ENCODE measurements at regions not wholly inside any gene's neighbourhood (a gene's known extent, or its start where the extent isn't known, plus 50 kb on each side); places are given as distances from the start of the nearest gene placed in this dataset.

DNA sequence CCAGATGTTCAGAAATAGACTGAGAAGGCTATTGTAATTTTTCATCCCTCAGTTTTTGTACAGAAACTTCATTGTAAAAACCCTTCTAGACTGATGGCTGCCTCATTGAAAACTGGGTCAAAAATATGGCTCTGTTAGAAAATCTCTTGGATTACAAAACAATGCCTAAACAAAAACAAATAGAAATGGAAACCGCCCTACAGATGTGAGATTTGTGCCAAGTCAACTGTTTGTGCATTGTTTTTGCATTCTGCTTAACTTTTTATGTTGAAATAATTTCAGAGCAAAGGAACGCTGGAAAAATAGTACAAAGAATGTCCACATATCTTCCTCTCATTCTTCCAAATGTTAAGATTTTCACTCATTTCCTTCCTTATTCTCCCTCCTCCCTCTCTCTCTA is 425.1 kb downstream of the FOXA2 start:
- H3K36me3 ChIP-seq (ENCODE audit: control insufficient read depth, insufficient read depth, low read length) = no peaks in the 10 kb centered on the region
- no peaks in the 10 kb centered on the region for H3K27me3 ChIP-seq (replicated peaks; ENCODE audit: control insufficient read depth, insufficient read depth, low read length)
- TF ChIP-seq, protein P1, sequence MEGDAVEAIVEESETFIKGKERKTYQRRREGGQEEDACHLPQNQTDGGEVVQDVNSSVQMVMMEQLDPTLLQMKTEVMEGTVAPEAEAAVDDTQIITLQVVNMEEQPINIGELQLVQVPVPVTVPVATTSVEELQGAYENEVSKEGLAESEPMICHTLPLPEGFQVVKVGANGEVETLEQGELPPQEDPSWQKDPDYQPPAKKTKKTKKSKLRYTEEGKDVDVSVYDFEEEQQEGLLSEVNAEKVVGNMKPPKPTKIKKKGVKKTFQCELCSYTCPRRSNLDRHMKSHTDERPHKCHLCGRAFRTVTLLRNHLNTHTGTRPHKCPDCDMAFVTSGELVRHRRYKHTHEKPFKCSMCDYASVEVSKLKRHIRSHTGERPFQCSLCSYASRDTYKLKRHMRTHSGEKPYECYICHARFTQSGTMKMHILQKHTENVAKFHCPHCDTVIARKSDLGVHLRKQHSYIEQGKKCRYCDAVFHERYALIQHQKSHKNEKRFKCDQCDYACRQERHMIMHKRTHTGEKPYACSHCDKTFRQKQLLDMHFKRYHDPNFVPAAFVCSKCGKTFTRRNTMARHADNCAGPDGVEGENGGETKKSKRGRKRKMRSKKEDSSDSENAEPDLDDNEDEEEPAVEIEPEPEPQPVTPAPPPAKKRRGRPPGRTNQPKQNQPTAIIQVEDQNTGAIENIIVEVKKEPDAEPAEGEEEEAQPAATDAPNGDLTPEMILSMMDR (IDR thresholded peaks at IDR 0.05; ENCODE audit: insufficient read depth, low read length, poor library complexity, severe bottlenecking) = no peak
- DNase-seq (ENCODE audit: extremely low read depth, insufficient read length) = no peak
- no peak overlapping the region for H3K4me3 ChIP-seq (replicated peaks; ENCODE audit: low read depth, low read length)

DNA sequence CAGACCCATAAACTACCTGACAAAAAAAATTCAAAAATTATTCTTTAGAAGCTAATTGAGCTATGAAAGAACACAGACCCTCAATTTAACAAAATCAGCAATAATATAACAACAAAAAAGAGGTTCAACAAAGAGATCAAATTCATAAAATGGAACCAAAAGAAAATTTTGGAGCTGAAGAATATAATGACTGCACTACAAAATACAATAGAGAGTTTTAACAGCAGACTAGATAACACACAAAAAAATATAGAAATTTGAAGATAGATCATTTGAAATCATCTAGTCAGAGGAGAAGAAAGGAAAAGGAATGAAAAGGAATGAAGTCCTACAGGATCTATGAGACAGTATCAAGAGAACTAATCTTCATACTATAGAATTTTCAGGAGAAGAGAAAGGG is 422.1 kb downstream of the PAX1 start:
- Histone ChIP-seq H3K27me3 (replicated peaks; ENCODE audit: control insufficient read depth, insufficient read depth, low read length) (no peaks in the 10 kb centered on the region), H3K36me3 (ENCODE audit: control insufficient read depth, insufficient read depth, low read length) (no peaks in the 10 kb centered on the region), H3K4me3 (replicated peaks; ENCODE audit: low read depth, low read length) (no peak overlapping the region)
- no peak for DNase-seq (ENCODE audit: extremely low read depth, insufficient read length)
- TF ChIP-seq, protein P1 (IDR thresholded peaks at IDR 0.05; ENCODE audit: insufficient read depth, low read length, poor library complexity, severe bottlenecking) = no peak

DNA sequence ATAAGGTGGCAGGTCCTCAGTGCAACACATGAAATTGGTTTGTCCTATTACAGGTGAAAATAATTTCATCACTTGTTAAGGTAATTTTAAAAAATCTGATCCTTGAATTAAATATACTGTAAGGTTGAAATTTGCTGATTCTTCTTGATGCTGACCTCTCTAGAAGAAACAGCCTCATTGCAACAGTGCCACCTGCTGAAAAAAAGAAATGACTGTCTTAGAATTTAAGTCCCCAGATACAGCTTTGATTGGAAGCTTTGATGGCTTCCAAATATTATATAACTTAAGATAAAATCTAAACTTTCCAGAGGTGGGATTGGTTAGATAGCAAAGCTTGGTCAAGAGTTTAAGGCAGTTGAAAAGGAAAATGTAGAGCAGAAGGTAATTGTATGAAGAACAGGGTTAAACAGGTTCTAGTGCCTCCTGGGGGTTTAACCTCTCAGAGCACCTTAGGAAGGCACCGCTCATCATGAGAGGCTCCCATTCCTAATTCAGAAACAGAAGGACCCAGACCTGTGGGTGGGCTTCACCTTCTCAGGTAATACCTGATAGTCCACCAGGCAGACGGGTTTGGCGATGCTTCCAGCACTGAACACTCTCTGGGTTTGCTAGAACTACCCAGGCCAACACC is 401.0 kb downstream of the PAX1 start:
- no peak for DNase-seq (ENCODE audit: extremely low read depth, insufficient read length)
- no peaks in the 10 kb centered on the region for H3K36me3 ChIP-seq (ENCODE audit: control insufficient read depth, insufficient read depth, low read length)
- no peaks in the 10 kb centered on the region for H3K27me3 ChIP-seq (replicated peaks; ENCODE audit: control insufficient read depth, insufficient read depth, low read length)
- TF ChIP-seq, protein P1 (IDR thresholded peaks at IDR 0.05; ENCODE audit: insufficient read depth, low read length, poor library complexity, severe bottlenecking) = peak; percentile 31
- H3K4me3 ChIP-seq (replicated peaks; ENCODE audit: low read depth, low read length) = no peak overlapping the region

DNA sequence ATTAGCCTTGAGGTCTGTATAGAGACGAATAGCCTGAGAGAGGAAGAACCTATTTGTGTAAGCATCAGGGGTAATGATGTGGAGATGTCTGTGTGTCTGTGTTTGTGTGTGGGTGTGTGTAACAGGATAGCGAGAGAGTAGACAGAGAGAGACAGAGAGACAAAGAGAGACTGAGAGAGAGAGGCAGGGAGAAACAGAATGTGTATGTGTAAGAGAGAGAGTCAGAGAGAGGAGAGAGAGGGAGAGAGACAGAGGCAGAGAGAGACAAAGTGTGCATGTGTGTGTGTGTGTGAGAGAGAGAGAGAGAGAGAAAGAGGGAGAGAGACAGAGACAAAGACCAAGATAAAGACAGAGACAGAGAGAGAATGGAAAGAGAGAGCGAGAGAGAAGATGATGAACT is 396.1 kb downstream of the PAX1 start:
- Histone ChIP-seq H3K4me3 (replicated peaks; ENCODE audit: low read depth, low read length) (no peak overlapping the region), H3K27me3 (replicated peaks; ENCODE audit: control insufficient read depth, insufficient read depth, low read length) (no peaks in the 10 kb centered on the region), H3K36me3 (ENCODE audit: control insufficient read depth, insufficient read depth, low read length) (no peaks in the 10 kb centered on the region)
- DNase-seq (ENCODE audit: extremely low read depth, insufficient read length) = no peak
- TF ChIP-seq, protein P1 (IDR thresholded peaks at IDR 0.05; ENCODE audit: insufficient read depth, low read length, poor library complexity, severe bottlenecking) = no peak

DNA sequence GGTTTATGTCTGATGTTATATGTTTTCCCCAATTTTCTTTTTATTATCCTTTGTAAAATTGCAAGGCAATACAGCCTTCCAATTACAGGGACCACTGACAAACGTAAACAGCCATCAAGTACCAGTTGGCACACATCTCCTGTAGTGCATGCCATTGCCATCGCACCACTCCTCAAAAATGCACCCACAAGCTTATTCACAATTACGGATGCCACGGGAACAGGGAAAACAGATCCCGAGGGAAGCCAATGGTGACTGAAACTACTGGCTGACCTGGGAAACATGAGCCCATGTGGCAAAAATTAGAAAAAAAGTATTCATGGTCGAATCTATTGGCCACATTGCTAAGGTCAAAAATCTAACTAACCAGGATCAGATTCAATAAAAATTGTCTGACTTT is 395.2 kb downstream of the PAX1 start:
- H3K27me3 ChIP-seq (replicated peaks; ENCODE audit: control insufficient read depth, insufficient read depth, low read length) = no peaks in the 10 kb centered on the region
- H3K4me3 ChIP-seq (replicated peaks; ENCODE audit: low read depth, low read length) = no peak overlapping the region
- TF ChIP-seq, protein P1 (IDR thresholded peaks at IDR 0.05; ENCODE audit: insufficient read depth, low read length, poor library complexity, severe bottlenecking) = no peak
- no peak for DNase-seq (ENCODE audit: extremely low read depth, insufficient read length)
- H3K36me3 ChIP-seq (ENCODE audit: control insufficient read depth, insufficient read depth, low read length) = no peaks in the 10 kb centered on the region

DNA sequence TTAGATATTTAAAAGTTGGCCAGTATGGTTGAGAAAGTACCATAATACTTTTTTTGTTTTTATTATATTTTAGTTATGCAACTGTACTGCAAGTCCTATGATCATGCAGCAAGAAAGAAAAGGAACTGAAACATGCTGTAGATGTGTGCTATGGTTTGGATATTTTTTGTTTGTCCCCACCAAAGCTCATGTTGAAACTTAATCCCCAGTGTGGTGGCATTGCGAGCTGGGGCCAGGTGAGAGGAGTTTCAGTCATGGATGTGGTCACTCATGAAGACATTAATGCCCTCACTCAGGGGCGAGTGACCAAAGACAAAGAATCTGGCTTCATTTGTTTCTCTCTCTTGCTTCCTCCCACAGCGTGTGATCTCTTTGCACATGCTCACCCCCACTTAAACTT is 393.9 kb downstream of the PAX1 start:
- Histone ChIP-seq H3K4me3 (replicated peaks; ENCODE audit: low read depth, low read length) (no peak overlapping the region), H3K36me3 (ENCODE audit: control insufficient read depth, insufficient read depth, low read length) (no peaks in the 10 kb centered on the region), H3K27me3 (replicated peaks; ENCODE audit: control insufficient read depth, insufficient read depth, low read length) (no peaks in the 10 kb centered on the region)
- TF ChIP-seq, protein P1 (IDR thresholded peaks at IDR 0.05; ENCODE audit: insufficient read depth, low read length, poor library complexity, severe bottlenecking) = no peak
- no peak for DNase-seq (ENCODE audit: extremely low read depth, insufficient read length)

All from GM06990 (cell line).